ENCODE measurements at regions not wholly inside any gene's neighbourhood (a gene's known extent, or its start where the extent isn't known, plus 50 kb on each side); places are given as distances from the start of the nearest gene placed in this dataset.

DNA sequence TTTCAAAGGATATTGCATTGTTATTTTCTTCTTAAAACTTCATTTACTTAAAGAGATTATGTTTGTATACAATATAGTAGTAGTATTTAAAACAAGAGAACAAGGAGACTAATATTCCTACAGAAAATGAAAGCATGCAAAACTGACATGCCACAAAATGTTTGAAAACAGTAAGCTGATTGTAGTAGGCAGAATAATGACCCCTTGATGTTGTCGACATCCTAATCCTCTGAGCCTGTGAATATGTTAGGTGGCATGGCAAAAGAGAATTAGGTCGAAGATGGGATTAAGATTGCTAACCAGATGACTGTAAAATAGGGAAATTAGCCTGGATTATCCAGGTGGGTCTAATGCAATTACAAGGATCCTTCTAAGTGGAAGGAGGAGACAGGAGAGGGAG is 522.2 kb upstream of the NR3C2 start:
- no peak for DNase-seq
- WGBS, 2 donors: 30 to 49% methylated on average over 2 of the region's 2 CpGs
- Histone ChIP-seq H3K27me3 (no peaks in the 10 kb centered on the region), H3K9me3 (no peaks in the 10 kb centered on the region), H3K27ac (no peak overlapping the region), H3K4me3 (no peak overlapping the region), H3K36me3 (no peaks in the 10 kb centered on the region), H3K4me1 (no peaks in the 10 kb centered on the region)
- intact Hi-C loops (cut with DNase I): no loop called here
- TF ChIP-seq, protein P1, sequence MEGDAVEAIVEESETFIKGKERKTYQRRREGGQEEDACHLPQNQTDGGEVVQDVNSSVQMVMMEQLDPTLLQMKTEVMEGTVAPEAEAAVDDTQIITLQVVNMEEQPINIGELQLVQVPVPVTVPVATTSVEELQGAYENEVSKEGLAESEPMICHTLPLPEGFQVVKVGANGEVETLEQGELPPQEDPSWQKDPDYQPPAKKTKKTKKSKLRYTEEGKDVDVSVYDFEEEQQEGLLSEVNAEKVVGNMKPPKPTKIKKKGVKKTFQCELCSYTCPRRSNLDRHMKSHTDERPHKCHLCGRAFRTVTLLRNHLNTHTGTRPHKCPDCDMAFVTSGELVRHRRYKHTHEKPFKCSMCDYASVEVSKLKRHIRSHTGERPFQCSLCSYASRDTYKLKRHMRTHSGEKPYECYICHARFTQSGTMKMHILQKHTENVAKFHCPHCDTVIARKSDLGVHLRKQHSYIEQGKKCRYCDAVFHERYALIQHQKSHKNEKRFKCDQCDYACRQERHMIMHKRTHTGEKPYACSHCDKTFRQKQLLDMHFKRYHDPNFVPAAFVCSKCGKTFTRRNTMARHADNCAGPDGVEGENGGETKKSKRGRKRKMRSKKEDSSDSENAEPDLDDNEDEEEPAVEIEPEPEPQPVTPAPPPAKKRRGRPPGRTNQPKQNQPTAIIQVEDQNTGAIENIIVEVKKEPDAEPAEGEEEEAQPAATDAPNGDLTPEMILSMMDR (IDR thresholded peaks at IDR 0.05): no peak
- no peak for TF ChIP-seq POLR2A (IDR thresholded peaks at IDR 0.05)

DNA sequence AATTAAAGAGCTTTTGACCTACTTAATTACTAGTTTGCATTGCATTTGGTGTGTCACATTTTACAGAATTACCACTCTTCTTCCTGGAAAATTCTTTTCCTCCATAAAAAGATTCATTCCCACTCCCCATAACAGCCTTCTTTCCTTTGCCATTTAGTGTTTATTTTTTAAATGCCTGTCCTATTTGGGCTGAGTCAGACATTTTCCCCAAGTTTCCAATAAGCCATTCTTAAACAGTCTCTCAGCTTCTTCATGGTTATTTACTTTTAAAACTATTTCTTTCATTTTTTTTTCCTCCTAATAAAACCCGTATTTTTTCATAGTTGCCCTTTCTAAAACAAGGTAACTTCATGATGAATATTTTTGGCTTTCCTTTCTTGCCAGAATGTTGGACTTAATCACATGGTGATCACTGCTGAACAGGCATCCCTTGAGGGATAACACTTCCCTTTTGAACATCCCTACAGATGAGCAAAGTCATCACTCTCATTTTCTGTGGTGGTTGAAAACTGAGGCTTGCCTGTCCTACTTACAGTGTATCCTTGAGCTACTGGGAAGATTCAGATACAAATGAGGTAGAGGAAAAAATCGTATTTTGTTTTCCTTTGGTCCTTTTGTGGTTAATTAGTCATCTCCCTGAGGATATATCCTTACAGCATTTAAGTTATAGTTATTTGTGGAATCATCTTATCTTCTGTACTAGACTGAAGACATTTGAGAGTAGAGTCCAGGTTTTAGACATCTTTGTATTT is 520.5 kb upstream of the NR3C2 start:
- Histone ChIP-seq H3K27ac (no peak overlapping the region), H3K4me1 (no peaks in the 10 kb centered on the region), H3K36me3 (no peaks in the 10 kb centered on the region), H3K9me3 (no peaks in the 10 kb centered on the region), H3K27me3 (no peaks in the 10 kb centered on the region), H3K4me3 (no peak overlapping the region)
- intact Hi-C loops (cut with DNase I): no loop called here
- WGBS, 2 donors: 9 to 25% methylated on average over 2 of the region's 2 CpGs
- TF ChIP-seq POLR2A (IDR thresholded peaks at IDR 0.05): no peak
- TF ChIP-seq, protein P1 (IDR thresholded peaks at IDR 0.05): no peak
- no peak for DNase-seq

DNA sequence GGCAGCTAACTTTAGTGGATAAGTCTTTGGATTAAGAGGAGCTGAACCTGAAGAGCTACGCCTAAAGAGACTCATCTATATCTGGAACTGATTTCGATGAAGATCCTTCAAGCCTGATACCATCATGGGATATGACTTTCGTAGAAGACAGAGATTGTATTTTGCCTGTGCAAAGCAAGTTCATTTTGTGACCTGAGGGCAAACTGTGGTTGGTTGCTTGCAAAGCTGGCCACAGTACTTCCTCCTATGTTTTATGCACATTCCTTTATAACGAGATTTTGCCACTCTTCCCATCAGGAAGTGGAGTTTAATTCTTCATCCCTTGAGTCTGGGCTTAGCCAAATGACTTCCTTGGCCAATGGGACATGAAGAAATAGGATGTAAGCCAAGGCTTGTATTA is 519.3 kb upstream of the NR3C2 start:
- no peak overlapping the region for H3K4me3 ChIP-seq
- TF ChIP-seq POLR2A (IDR thresholded peaks at IDR 0.05): no peak
- TF ChIP-seq, protein P1 (IDR thresholded peaks at IDR 0.05): no peak
- no peaks in the 10 kb centered on the region for H3K27me3 ChIP-seq
- intact Hi-C loops (cut with DNase I): no loop called here
- no peaks in the 10 kb centered on the region for H3K9me3 ChIP-seq
- no peaks in the 10 kb centered on the region for H3K36me3 ChIP-seq
- no peaks in the 10 kb centered on the region for H3K4me1 ChIP-seq
- 58 to 70% methylated on average over 4 of the region's 4 CpGs for WGBS, 2 donors
- no peak overlapping the region for H3K27ac ChIP-seq
- DNase-seq: no peak

DNA sequence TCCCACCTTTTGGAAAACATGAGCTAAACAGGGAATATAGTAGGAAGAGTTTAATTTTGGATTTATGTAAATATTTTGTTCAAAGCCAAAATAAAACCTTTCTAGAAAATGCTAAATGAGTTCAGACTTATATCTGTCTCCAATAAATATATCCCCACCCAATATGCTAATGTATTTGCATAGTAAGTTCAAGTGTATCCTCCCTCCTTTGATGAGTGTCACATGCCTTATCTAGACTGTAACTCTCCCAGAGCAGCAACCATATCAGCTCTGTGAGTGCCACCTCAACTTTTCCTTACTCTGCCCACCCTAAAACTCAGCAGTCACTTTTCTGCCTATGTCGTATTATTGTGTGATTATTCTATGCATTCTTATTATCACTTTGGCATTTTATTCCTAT is 516.1 kb upstream of the NR3C2 start:
- DNase-seq: no peak
- H3K4me1 ChIP-seq: no peaks in the 10 kb centered on the region
- no peaks in the 10 kb centered on the region for H3K9me3 ChIP-seq
- WGBS, 2 donors: 52 to 73% methylated on average over 1 of the region's 1 CpG
- intact Hi-C loops (cut with DNase I): no loop called here
- H3K27me3 ChIP-seq: no peaks in the 10 kb centered on the region
- TF ChIP-seq, protein P1 (IDR thresholded peaks at IDR 0.05): no peak
- TF ChIP-seq POLR2A (IDR thresholded peaks at IDR 0.05): no peak
- no peak overlapping the region for H3K4me3 ChIP-seq
- H3K27ac ChIP-seq: no peak overlapping the region
- H3K36me3 ChIP-seq: no peaks in the 10 kb centered on the region

DNA sequence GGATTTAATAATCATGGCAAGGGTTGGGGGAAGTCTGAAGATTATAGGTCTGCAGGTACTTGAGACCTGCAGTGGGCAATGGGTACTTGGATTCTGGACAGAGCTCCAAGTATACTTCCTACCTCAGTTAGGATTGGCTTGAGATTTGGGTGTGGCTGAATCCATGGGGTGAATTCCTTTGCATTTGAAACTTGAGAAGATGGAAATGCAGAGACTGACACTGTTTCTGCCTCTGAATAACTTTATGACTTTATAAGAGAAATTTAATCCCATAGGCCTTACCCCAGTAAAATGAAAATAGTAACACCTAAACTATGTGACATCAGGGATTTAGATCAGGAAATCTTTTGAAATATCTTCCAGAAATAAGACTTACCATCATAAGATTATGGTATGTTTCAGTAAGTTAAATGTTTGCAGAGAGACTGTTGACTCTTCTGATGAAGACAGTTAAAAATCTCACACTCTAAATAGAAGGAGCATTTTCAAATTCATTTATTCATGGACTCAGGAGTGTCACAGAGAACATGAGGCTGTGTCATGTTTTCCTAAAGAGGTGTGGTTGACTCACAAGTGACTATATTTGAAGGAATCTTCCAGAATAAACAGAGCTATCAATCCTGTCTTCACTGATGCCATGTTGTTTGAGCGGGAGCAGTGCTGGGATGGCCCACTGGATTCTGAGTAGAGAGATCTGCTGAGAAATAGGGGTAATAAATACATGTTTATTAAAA is 513.5 kb upstream of the NR3C2 start:
- DNase-seq: no peak
- H3K36me3 ChIP-seq: no peaks in the 10 kb centered on the region
- 69 to 100% methylated on average over 1 of the region's 1 CpG for WGBS, 2 donors
- H3K27me3 ChIP-seq: no peaks in the 10 kb centered on the region
- H3K9me3 ChIP-seq: no peaks in the 10 kb centered on the region
- H3K4me3 ChIP-seq: no peak overlapping the region
- TF ChIP-seq, protein P1 (IDR thresholded peaks at IDR 0.05): no peak
- TF ChIP-seq POLR2A (IDR thresholded peaks at IDR 0.05): no peak
- no peak overlapping the region for H3K27ac ChIP-seq
- intact Hi-C loops (cut with DNase I): no loop called here
- H3K4me1 ChIP-seq: no peaks in the 10 kb centered on the region

Measured in esophagus squamous epithelium (tissue), 5 donors.